ENCODE measurements at regions not wholly inside any gene's neighbourhood (a gene's known extent, or its start where the extent isn't known, plus 50 kb on each side); places are given as distances from the start of the nearest gene placed in this dataset.

DNA sequence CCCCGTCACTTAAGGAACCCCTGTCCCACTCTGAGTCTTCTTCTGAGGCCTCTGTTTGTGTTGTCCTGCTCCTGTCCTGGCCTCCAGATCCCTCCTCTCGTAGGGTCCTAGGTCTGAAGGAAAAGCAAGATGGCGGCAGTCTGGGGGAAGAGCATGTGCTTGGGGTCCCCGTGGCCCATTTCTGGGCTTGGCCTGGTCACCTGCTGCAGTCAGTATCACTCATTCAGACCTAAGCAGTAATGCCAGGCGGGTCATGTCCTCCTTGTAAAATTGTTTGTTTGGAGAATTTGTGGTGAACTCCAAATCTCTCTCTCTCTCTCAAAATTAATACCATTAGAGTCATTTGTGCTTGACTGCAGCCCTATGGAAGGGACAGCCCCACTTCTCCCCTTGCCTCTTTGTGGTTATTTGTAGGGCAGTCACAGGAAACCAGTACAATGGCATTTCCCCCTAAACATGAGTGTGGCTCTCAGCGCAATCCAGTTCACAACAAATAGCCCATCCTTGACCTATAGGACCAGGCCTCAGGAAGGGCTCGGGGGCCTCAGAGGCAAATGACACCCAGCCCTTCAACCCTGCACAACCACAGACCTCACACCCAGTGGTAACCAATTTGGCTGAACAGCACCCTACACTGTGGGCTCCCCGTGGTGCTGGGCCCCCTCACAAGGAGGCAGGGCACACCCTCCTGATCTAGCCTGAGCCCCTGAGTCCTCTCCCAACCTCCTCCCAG, 173.5 kb downstream of the OR4M2 start:
- TF ChIP-seq, protein P1, sequence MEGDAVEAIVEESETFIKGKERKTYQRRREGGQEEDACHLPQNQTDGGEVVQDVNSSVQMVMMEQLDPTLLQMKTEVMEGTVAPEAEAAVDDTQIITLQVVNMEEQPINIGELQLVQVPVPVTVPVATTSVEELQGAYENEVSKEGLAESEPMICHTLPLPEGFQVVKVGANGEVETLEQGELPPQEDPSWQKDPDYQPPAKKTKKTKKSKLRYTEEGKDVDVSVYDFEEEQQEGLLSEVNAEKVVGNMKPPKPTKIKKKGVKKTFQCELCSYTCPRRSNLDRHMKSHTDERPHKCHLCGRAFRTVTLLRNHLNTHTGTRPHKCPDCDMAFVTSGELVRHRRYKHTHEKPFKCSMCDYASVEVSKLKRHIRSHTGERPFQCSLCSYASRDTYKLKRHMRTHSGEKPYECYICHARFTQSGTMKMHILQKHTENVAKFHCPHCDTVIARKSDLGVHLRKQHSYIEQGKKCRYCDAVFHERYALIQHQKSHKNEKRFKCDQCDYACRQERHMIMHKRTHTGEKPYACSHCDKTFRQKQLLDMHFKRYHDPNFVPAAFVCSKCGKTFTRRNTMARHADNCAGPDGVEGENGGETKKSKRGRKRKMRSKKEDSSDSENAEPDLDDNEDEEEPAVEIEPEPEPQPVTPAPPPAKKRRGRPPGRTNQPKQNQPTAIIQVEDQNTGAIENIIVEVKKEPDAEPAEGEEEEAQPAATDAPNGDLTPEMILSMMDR (IDR thresholded peaks at IDR 0.05; ENCODE audit: insufficient read depth, low read length), result no peak
- TF ChIP-seq SPI1 (IDR thresholded peaks at IDR 0.05; ENCODE audit: borderline replicate concordance, low read depth) (no peak), POLR2AphosphoS5 (IDR thresholded peaks at IDR 0.05; ENCODE audit: low read depth) (no peak)
- TF ChIP-seq, protein P2, sequence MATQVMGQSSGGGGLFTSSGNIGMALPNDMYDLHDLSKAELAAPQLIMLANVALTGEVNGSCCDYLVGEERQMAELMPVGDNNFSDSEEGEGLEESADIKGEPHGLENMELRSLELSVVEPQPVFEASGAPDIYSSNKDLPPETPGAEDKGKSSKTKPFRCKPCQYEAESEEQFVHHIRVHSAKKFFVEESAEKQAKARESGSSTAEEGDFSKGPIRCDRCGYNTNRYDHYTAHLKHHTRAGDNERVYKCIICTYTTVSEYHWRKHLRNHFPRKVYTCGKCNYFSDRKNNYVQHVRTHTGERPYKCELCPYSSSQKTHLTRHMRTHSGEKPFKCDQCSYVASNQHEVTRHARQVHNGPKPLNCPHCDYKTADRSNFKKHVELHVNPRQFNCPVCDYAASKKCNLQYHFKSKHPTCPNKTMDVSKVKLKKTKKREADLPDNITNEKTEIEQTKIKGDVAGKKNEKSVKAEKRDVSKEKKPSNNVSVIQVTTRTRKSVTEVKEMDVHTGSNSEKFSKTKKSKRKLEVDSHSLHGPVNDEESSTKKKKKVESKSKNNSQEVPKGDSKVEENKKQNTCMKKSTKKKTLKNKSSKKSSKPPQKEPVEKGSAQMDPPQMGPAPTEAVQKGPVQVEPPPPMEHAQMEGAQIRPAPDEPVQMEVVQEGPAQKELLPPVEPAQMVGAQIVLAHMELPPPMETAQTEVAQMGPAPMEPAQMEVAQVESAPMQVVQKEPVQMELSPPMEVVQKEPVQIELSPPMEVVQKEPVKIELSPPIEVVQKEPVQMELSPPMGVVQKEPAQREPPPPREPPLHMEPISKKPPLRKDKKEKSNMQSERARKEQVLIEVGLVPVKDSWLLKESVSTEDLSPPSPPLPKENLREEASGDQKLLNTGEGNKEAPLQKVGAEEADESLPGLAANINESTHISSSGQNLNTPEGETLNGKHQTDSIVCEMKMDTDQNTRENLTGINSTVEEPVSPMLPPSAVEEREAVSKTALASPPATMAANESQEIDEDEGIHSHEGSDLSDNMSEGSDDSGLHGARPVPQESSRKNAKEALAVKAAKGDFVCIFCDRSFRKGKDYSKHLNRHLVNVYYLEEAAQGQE (IDR thresholded peaks at IDR 0.05; ENCODE audit: insufficient replicate concordance, low read depth), result no peak
